IMR-90 (cell line): ENCODE measurements at regions not wholly inside any gene's neighbourhood (a gene's known extent, or its start where the extent isn't known, plus 50 kb on each side); places are given as distances from the start of the nearest gene placed in this dataset.

Experiments used
- ATAC-seq: fragments of 200-7000 bp; cut with Tn5 transposase; 2 replicates; pipeline ENCODE4 v1.9.1; 2020; ENCODE audit warnings: low read depth, mild to moderate bottlenecking, moderate library complexity
- BruUV-seq: library from RNA; stranded (reverse); fragments of 400-500 nt; replicated peaks from 2 replicates; lab custom pipeline; 2021; lab: Mats Ljungman, UMichigan
- CTCF ChIA-PET: fragments of 300-600 bp; formaldehyde crosslinking; extraction: SDS; loops from one replicate; lab custom pipeline; 2021; ENCODE audit warnings: antibody characterized with exemption; lab: Yijun Ruan, JAX
- POLR2A ChIA-PET: fragments of 300-600 bp; sonication (Branson Sonifier 250); formaldehyde crosslinking; loops from one replicate; lab custom pipeline; 2022; ENCODE audit warnings: antibody characterized with exemption; ENCODE audit not compliant: unreplicated experiment; lab: Charles Lee
- DNase-seq: peaks from one replicate; pipeline ENCODE4 v3.0.0; 2013
- H2AFZ ChIP-seq: replicated peaks from 2 replicates; pipeline ENCODE3; 2013; ENCODE audit warnings: low read length, mild to moderate bottlenecking; ENCODE audit not compliant: poor library complexity
- H2AK5ac ChIP-seq: 2 replicates; pipeline ENCODE4 v1.6.1; 2013; ENCODE audit warnings: low read depth, low read length, inconsistent platforms
- H2AK9ac ChIP-seq: replicated peaks from 2 replicates; pipeline ENCODE3; 2013; ENCODE audit warnings: mild to moderate bottlenecking, low read depth, low read length, moderate library complexity; ENCODE audit not compliant: poor library complexity
- H2BK120ac ChIP-seq: 2 replicates; pipeline ENCODE4 v1.6.1; 2013; ENCODE audit warnings: low read depth, low read length, inconsistent platforms
- H2BK15ac ChIP-seq: 3 replicates; pipeline ENCODE4 v1.6.1; 2013; ENCODE audit warnings: low read depth, low read length, inconsistent platforms
- H2BK20ac ChIP-seq: 2 replicates; pipeline ENCODE4 v1.6.1; 2013; ENCODE audit warnings: low read depth, mild to moderate bottlenecking, inconsistent platforms, low read length, moderate library complexity
- H2BK5ac ChIP-seq: 2 replicates; pipeline ENCODE4 v1.6.1; 2013; ENCODE audit warnings: mild to moderate bottlenecking, low read depth, low read length, inconsistent platforms; ENCODE audit not compliant: poor library complexity, severe bottlenecking
- H3K14ac ChIP-seq: replicated peaks from 2 replicates; pipeline ENCODE4 v1.6.1; 2013; ENCODE audit warnings: low read depth, low read length, inconsistent platforms
- H3K18ac ChIP-seq: 2 replicates; pipeline ENCODE4 v1.6.1; 2013; ENCODE audit warnings: low read depth, low read length, control low read depth
- H3K23ac ChIP-seq: 2 replicates; pipeline ENCODE4 v1.6.1; 2013; ENCODE audit warnings: low read depth, low read length, inconsistent platforms
- H3K27ac ChIP-seq: 2 replicates; pipeline ENCODE4 v1.5.1; 2013; ENCODE audit warnings: mild to moderate bottlenecking, control low read depth, low read length; ENCODE audit not compliant: insufficient read depth
- H3K27me3 ChIP-seq: 2 replicates; pipeline ENCODE4 v1.6.1; 2013; ENCODE audit warnings: low read length; ENCODE audit not compliant: control insufficient read depth, insufficient read depth
- H3K36me3 ChIP-seq: 2 replicates; pipeline ENCODE4 v1.6.1; 2013; ENCODE audit warnings: low read length, mixed read lengths; ENCODE audit not compliant: control insufficient read depth, insufficient read depth
- H3K4ac ChIP-seq: 2 replicates; pipeline ENCODE4 v1.6.1; 2013; ENCODE audit warnings: low read depth, low read length, inconsistent platforms
- H3K4me1 ChIP-seq: 2 replicates; pipeline ENCODE4 v1.6.1; 2013; ENCODE audit warnings: low read length, mixed read lengths; ENCODE audit not compliant: control insufficient read depth, insufficient read depth
- H3K4me2 ChIP-seq: 2 replicates; pipeline ENCODE4 v1.6.1; 2013; ENCODE audit warnings: low read depth, mild to moderate bottlenecking, control low read depth, low read length, moderate library complexity
- H3K4me3 ChIP-seq: 2 replicates; pipeline ENCODE4 v1.5.1; 2013; ENCODE audit warnings: low read depth, mild to moderate bottlenecking, control low read depth, low read length, moderate library complexity; ENCODE audit not compliant: insufficient read depth
- H3K56ac ChIP-seq: 2 replicates; pipeline ENCODE4 v1.6.1; 2013; ENCODE audit warnings: low read length, inconsistent platforms; ENCODE audit not compliant: insufficient read depth; ENCODE audit errors: extremely low read depth
- H3K79me1 ChIP-seq, 2 experiments: 2 replicates each; pipeline ENCODE4 v1.6.1; 2013; ENCODE audit warnings: low read length in 2 of 2, inconsistent platforms in 1 of 2, low read depth in 1 of 2
- H3K9ac ChIP-seq: 2 replicates; pipeline ENCODE4 v1.6.1; 2013; ENCODE audit warnings: low read depth, low read length, control low read depth
- H3K9me1 ChIP-seq: 2 replicates; pipeline ENCODE4 v1.6.1; 2013; ENCODE audit warnings: low read length, inconsistent platforms; ENCODE audit not compliant: insufficient read depth
- H3K9me3 ChIP-seq: 2 replicates; pipeline ENCODE4 v1.6.1; 2013; ENCODE audit warnings: low read length; ENCODE audit not compliant: control insufficient read depth, insufficient read depth
- H4K20me1 ChIP-seq: 2 replicates; pipeline ENCODE4 v1.6.1; 2013; ENCODE audit warnings: low read length, inconsistent platforms; ENCODE audit not compliant: insufficient read depth
- H4K5ac ChIP-seq: 2 replicates; pipeline ENCODE4 v1.6.1; 2013; ENCODE audit warnings: mild to moderate bottlenecking, low read depth, low read length, control low read depth
- H4K8ac ChIP-seq, 2 experiments: 2 replicates each; pipeline ENCODE4 v1.6.1; 2013; ENCODE audit warnings: low read depth in 2 of 2, low read length in 2 of 2, control low read depth in 1 of 2, inconsistent platforms in 1 of 2
- H4K91ac ChIP-seq: 2 replicates; pipeline ENCODE4 v1.6.1; 2013; ENCODE audit warnings: low read depth, low read length, inconsistent platforms; ENCODE audit not compliant: insufficient read depth
- CTCF ChIP-seq: conservative IDR thresholded peaks from 2 replicates; pipeline ENCODE4 v1.5.1; 2012; ENCODE audit warnings: mild to moderate bottlenecking, low read depth, low read length, improper control_type of control experiment
- ELK1 ChIP-seq: fragments of 150-350 bp; IDR thresholded peaks from 2 replicates; pipeline ENCODE4 v1.6.1; 2016; ENCODE audit warnings: low read depth, mild to moderate bottlenecking, low read length, moderate library complexity, borderline replicate concordance
- MAFK ChIP-seq: IDR thresholded peaks from 2 replicates; pipeline ENCODE4 v1.6.1; 2012; ENCODE audit warnings: low read depth, low read length, improper control_type of control experiment
- MAZ ChIP-seq: IDR thresholded peaks from 2 replicates; pipeline ENCODE4 v1.6.1; 2012; ENCODE audit warnings: low read depth, mild to moderate bottlenecking, low read length, improper control_type of control experiment, moderate library complexity, borderline replicate concordance
- MXI1 ChIP-seq: IDR thresholded peaks from 2 replicates; pipeline ENCODE4 v1.6.1; 2012; ENCODE audit warnings: low read depth, mild to moderate bottlenecking, low read length, moderate library complexity, borderline replicate concordance
- RAD21 ChIP-seq: IDR thresholded peaks from 2 replicates; pipeline ENCODE4 v1.6.1; 2012; ENCODE audit warnings: low read length, improper control_type of control experiment
- RCOR1 ChIP-seq: IDR thresholded peaks from 2 replicates; pipeline ENCODE4 v1.6.1; 2012; ENCODE audit warnings: mild to moderate bottlenecking, low read length, improper control_type of control experiment; ENCODE audit not compliant: insufficient replicate concordance
- USF2 ChIP-seq: fragments of 150-350 bp; IDR thresholded peaks from 2 replicates; pipeline ENCODE4 v1.6.1; 2017; ENCODE audit warnings: mild to moderate bottlenecking, antibody characterized with exemption, low read length, low read depth
- WGBS, 2 experiments: methylation state at CpG; one replicate each; pipeline versions ENCODE4 v1.1.5 to v1.1.7; 2013; ENCODE audit warnings: missing lambda C conversion rate in 2 of 2; ENCODE audit not compliant: insufficient read length in 1 of 2; ENCODE audit errors: extremely low coverage in 2 of 2; 5-methylcytosine and 5-hydroxymethylcytosine counted together
- dilution Hi-C: fragments of 300-500 bp; cut with HindIII; formaldehyde crosslinking; loops from one replicate; pipeline ENCODE4 v1.14.3; 2018; ENCODE audit warnings: low sequenced_read_pairs; ENCODE audit not compliant: unreplicated experiment
- in situ Hi-C: fragments of 300-500 bp; cut with MboI; formaldehyde crosslinking; loops from 3 replicates; pipeline ENCODE4 v1.14.3; 2019; ENCODE audit warnings: low sequenced_read_pairs, inconsistent platforms, mixed read lengths
- intact Hi-C: fragments of 100-400 bp; cut with micrococcal nuclease; formaldehyde crosslinking; loops from 2 replicates; pipeline ENCODE4 v1.10.0; 2022

GRCh38 chr2:81328968-81329367 lies 1024.4 kb upstream of the LRRTM1 start:
- Histone ChIP-seq H2AK9ac (no peak overlapping the region), H4K91ac (no peak overlapping the region), H3K9me1 (no peaks in the 10 kb centered on the region), H3K4me2 (no peak overlapping the region), H3K9me3 (peaks cover 6% of the 10 kb centered on the region), H3K18ac (no peak overlapping the region), H3K23ac (no peak overlapping the region), H4K20me1 (no peaks in the 10 kb centered on the region), H3K27me3 (no peaks in the 10 kb centered on the region), H3K27ac (no peak overlapping the region), H3K36me3 (no peaks in the 10 kb centered on the region), H3K56ac (no peak overlapping the region), H2AK5ac (no peak overlapping the region), H4K5ac (no peak overlapping the region), H2AFZ (no peak overlapping the region), H3K4me1 (no peaks in the 10 kb centered on the region), H2BK5ac (no peak overlapping the region), H3K4ac (no peak overlapping the region), H3K9ac (no peak overlapping the region), H3K4me3 (no peak overlapping the region), H3K14ac (no peak overlapping the region), H2BK20ac (no peak overlapping the region), H2BK120ac (no peak overlapping the region), H3K79me1 (no peaks in the 10 kb centered on the region), H4K8ac (no peak overlapping the region), H2BK15ac (no peak overlapping the region)
- WGBS, 2 experiments, result no CpG with 5 or more reads among the region's 2 CpGs
- no TSS peak for BruUV-seq
- in situ Hi-C loops (no loop called here), intact Hi-C loops (no loop called here), dilution Hi-C loops (no loop called here)
- TF ChIP-seq ELK1 (no peak), RAD21 (no peak), MXI1 (no peak), USF2 (no peak), MAFK (peak; percentile 41; the same call in 1 of the 2 replicates), MAZ (no peak), CTCF (no peak), RCOR1 (no peak)
- no peak for ATAC-seq
- POLR2A ChIA-PET, result no interaction called here
- no peak for DNase-seq
- CTCF ChIA-PET, result no interaction called here
